KMS-11 (cell line): ENCODE measurements at regions not wholly inside any gene's neighbourhood (a gene's known extent, or its start where the extent isn't known, plus 50 kb on each side); places are given as distances from the start of the nearest gene placed in this dataset.

Experiments
- H2AFZ ChIP-seq: fragments of 200-600 bp; sonication (generic); 2 replicates; pipeline ENCODE4 v1.6.1; 2016; ENCODE audit warnings: antibody characterized with exemption, mixed run types, low read depth
- H3K27ac ChIP-seq: fragments of 200-600 bp; sonication (generic); 2 replicates; pipeline ENCODE4 v1.6.1; 2016; ENCODE audit warnings: mild to moderate bottlenecking, mixed run types
- H3K27me3 ChIP-seq: fragments of 200-600 bp; sonication (generic); 2 replicates; pipeline ENCODE4 v1.6.1; 2017; ENCODE audit warnings: mild to moderate bottlenecking, low read depth, mixed run types, moderate library complexity; ENCODE audit not compliant: insufficient read depth
- H3K36me3 ChIP-seq: fragments of 200-600 bp; sonication (generic); 2 replicates; pipeline ENCODE4 v1.6.1; 2017; ENCODE audit warnings: mild to moderate bottlenecking, mixed run types; ENCODE audit not compliant: insufficient read depth
- H3K4me1 ChIP-seq: fragments of 200-600 bp; sonication (generic); 2 replicates; pipeline ENCODE4 v1.6.1; 2016; ENCODE audit warnings: mild to moderate bottlenecking, low read depth, mixed run types; ENCODE audit not compliant: poor library complexity, severe bottlenecking
- H3K4me2 ChIP-seq: fragments of 200-600 bp; sonication (generic); 2 replicates; pipeline ENCODE4 v1.7.0; 2016; ENCODE audit warnings: mild to moderate bottlenecking, mixed run types
- H3K4me3 ChIP-seq: fragments of 200-600 bp; sonication (generic); IDR thresholded peaks from 2 replicates; pipeline ENCODE4 v1.6.1; 2017; ENCODE audit warnings: low read depth, low read length, mixed read lengths; ENCODE audit not compliant: insufficient read depth
- H3K79me2 ChIP-seq: fragments of 200-600 bp; sonication (generic); 2 replicates; pipeline ENCODE4 v1.6.1; 2016; ENCODE audit warnings: low read depth, mixed run types; ENCODE audit not compliant: insufficient read depth
- H3K9ac ChIP-seq: fragments of 200-600 bp; sonication (generic); 2 replicates; pipeline ENCODE4 v1.6.1; 2016; ENCODE audit warnings: mild to moderate bottlenecking, mixed run types
- H4K20me1 ChIP-seq: fragments of 200-600 bp; sonication (generic); 2 replicates; pipeline ENCODE4 v1.6.1; 2016; ENCODE audit warnings: mild to moderate bottlenecking, mixed run types; ENCODE audit not compliant: insufficient read depth
- CTCF ChIP-seq: fragments of 200-600 bp; sonication (generic); conservative IDR thresholded peaks from 2 replicates; pipeline ENCODE4 v1.6.1; 2017; ENCODE audit warnings: low read depth, mild to moderate bottlenecking, antibody characterized with exemption, low read length, moderate library complexity, mixed read lengths

DNA sequence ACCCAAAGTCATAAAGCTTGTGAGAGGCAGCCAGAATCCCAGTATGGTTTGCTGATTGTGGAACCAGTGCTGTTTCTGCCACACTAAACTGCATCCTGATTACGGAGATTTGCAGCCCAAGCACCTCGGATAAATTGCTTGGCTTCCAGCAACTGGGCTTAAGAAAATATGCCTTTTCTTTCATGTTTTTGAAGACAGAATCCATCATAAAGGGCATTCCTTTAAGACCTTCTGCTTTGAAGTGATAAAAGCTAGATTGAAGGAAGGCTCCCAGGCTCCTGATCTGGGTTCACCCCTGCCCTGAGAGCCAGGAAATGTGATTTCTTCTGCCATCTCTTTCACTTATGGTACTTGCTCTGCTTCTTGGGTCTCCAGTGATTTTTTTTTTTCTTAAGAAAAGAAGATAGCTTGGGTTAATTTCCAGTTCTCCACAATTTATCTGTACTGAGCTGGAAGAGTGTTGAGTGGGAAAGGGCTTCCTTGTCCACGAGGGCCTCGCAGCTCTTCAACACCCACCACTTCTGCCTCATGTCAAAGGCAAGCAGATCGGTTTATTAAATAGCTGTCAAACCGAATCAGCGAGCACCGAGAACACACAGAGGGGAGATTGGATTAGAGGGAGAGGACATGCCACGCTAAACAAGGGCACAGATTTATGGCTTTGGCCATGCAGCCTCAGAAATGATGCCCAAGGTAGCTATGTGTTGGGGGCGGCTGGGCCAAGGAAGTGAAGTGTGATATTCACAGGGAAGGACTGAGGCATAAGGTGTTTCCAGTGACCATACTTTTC lies 94.9 kb upstream of the TBX20 start:
- H3K4me3 ChIP-seq: no peak overlapping the region
- H3K9ac ChIP-seq: no peak overlapping the region
- no peaks in the 10 kb centered on the region for H4K20me1 ChIP-seq
- H3K27ac ChIP-seq: no peak overlapping the region
- no peaks in the 10 kb centered on the region for H3K27me3 ChIP-seq
- H3K79me2 ChIP-seq: no peaks in the 10 kb centered on the region
- no peaks in the 10 kb centered on the region for H3K36me3 ChIP-seq
- no peak for TF ChIP-seq CTCF
- H3K4me1 ChIP-seq: no peaks in the 10 kb centered on the region
- no peak overlapping the region for H3K4me2 ChIP-seq
- no peak overlapping the region for H2AFZ ChIP-seq

- H3K27me3 ChIP-seq: no peaks in the 10 kb centered on the region
- H3K4me2 ChIP-seq: no peak overlapping the region
- no peak overlapping the region for H3K27ac ChIP-seq
- no peak overlapping the region for H3K9ac ChIP-seq
- TF ChIP-seq CTCF: no peak
- H3K4me1 ChIP-seq: no peaks in the 10 kb centered on the region
- no peak overlapping the region for H2AFZ ChIP-seq
- no peaks in the 10 kb centered on the region for H3K36me3 ChIP-seq
- no peaks in the 10 kb centered on the region for H3K79me2 ChIP-seq
- H4K20me1 ChIP-seq: no peaks in the 10 kb centered on the region
- no peak overlapping the region for H3K4me3 ChIP-seq
These were observed 88.9 kb upstream of the TBX20 start for GRCh38 chr7:35342786-35343185.

DNA sequence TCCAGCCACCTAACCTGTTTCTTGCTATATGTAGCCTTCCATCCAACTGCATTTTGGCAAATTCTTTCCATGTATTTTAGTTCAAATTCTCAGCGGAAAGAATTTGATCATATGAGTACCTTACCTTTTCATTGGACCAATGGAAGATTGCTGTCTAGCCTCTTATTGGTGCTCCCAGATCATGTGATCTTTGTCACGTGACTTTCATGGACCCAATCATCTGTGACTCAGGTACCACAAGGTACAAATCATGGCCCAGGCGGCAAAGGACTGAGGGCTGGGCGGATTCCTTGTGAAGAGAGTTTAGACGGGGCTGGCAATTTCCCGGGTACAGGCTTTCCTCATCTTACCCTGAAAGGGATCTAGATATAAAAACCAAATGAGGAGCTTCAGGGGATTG lies 85.9 kb upstream of the TBX20 start:
- Histone ChIP-seq H3K4me3 (no peak overlapping the region), H3K36me3 (no peaks in the 10 kb centered on the region), H3K27ac (no peak overlapping the region), H2AFZ (no peak overlapping the region), H3K4me2 (no peak overlapping the region), H3K9ac (no peak overlapping the region), H4K20me1 (no peaks in the 10 kb centered on the region), H3K27me3 (no peaks in the 10 kb centered on the region), H3K4me1 (no peaks in the 10 kb centered on the region), H3K79me2 (no peaks in the 10 kb centered on the region)
- TF ChIP-seq CTCF: no peak

- Histone ChIP-seq H3K27ac (no peak overlapping the region), H3K27me3 (no peaks in the 10 kb centered on the region), H3K9ac (no peak overlapping the region), H3K4me2 (no peak overlapping the region), H3K4me3 (no peak overlapping the region), H3K79me2 (no peaks in the 10 kb centered on the region), H2AFZ (no peak overlapping the region), H4K20me1 (no peaks in the 10 kb centered on the region), H3K36me3 (no peaks in the 10 kb centered on the region), H3K4me1 (no peaks in the 10 kb centered on the region)
- TF ChIP-seq CTCF: no peak
These were observed 82.5 kb upstream of the TBX20 start for GRCh38 chr7:35336444-35336843.
